GM23248 (cell line): ENCODE measurements at regions not wholly inside any gene's neighbourhood (a gene's known extent, or its start where the extent isn't known, plus 50 kb on each side); places are given as distances from the start of the nearest gene placed in this dataset.
A peak's percentile ranks its signal among the peaks of the same experiment; 100 is the strongest.
"Not testable (repeated sequence)": the region's sequence is repeated elsewhere in the genome, so short reads cannot be mapped to it uniquely, and the experiment has no call there.

Source experiments
- DNase-seq: peaks from one replicate; pipeline ENCODE4 v3.0.0-alpha.2; 2015
- H2AFZ ChIP-seq: fragments of 200-600 bp; sonication (generic); 2 replicates; pipeline ENCODE4 v1.6.1; 2016; ENCODE audit warnings: antibody characterized with exemption
- H3F3A ChIP-seq: fragments of 200-600 bp; sonication (generic); 2 replicates; pipeline ENCODE4 v1.6.1; 2016; ENCODE audit warnings: mild to moderate bottlenecking, antibody characterized with exemption, mixed run types; ENCODE audit not compliant: insufficient read depth
- H3K27ac ChIP-seq: fragments of 200-600 bp; sonication (generic); 2 replicates; pipeline ENCODE4 v1.5.1; 2016; ENCODE audit warnings: mild to moderate bottlenecking
- H3K27me3 ChIP-seq: fragments of 200-600 bp; sonication (generic); replicated peaks from 2 replicates; pipeline ENCODE4 v1.6.1; 2016; ENCODE audit warnings: mild to moderate bottlenecking; ENCODE audit not compliant: insufficient read depth
- H3K36me3 ChIP-seq: fragments of 200-600 bp; sonication (generic); 2 replicates; pipeline ENCODE4 v1.6.1; 2016; ENCODE audit warnings: low read depth, mild to moderate bottlenecking
- H3K4me1 ChIP-seq: fragments of 200-600 bp; sonication (generic); 2 replicates; pipeline ENCODE4 v1.6.1; 2016; ENCODE audit warnings: mild to moderate bottlenecking; ENCODE audit not compliant: insufficient read depth
- H3K4me2 ChIP-seq: fragments of 200-600 bp; sonication (generic); one replicate; pipeline ENCODE4 v1.6.1; 2016; ENCODE audit warnings: mild to moderate bottlenecking; ENCODE audit not compliant: unreplicated experiment
- H3K4me3 ChIP-seq: fragments of 200-600 bp; sonication (generic); 2 replicates; pipeline ENCODE4 v1.5.1; 2016; ENCODE audit warnings: mild to moderate bottlenecking
- H3K79me2 ChIP-seq: fragments of 200-600 bp; sonication (generic); 2 replicates; pipeline ENCODE4 v1.6.1; 2016; ENCODE audit warnings: mild to moderate bottlenecking; ENCODE audit not compliant: insufficient read depth
- H3K9ac ChIP-seq: fragments of 200-600 bp; sonication (generic); 2 replicates; pipeline ENCODE4 v1.6.1; 2016; ENCODE audit warnings: mild to moderate bottlenecking
- H3K9me2 ChIP-seq: fragments of 200-600 bp; sonication (generic); 2 replicates; pipeline ENCODE4 v1.6.1; 2016; ENCODE audit warnings: mixed run types, mild to moderate bottlenecking, moderate library complexity; ENCODE audit not compliant: insufficient read depth
- H3K9me3 ChIP-seq: fragments of 200-600 bp; sonication (generic); one replicate; pipeline ENCODE4 v1.6.1; 2017; ENCODE audit warnings: low read depth
- H4K20me1 ChIP-seq: fragments of 200-600 bp; sonication (generic); 2 replicates; pipeline ENCODE4 v1.6.0; 2016; ENCODE audit not compliant: insufficient read depth
- WGBS, 2 experiments: methylation state at CpG; one replicate each; pipeline ENCODE4 v1.1.6; 2015 to 2017; ENCODE audit warnings: low lambda C conversion rate in 2 of 2, low coverage in 1 of 2; ENCODE audit errors: missing lambda C conversion rate in 2 of 2; 5-methylcytosine and 5-hydroxymethylcytosine counted together
- in situ Hi-C: fragments of 300-500 bp; cut with MboI; formaldehyde crosslinking; loops from 2 replicates; pipeline ENCODE4 v1.15.0; 2020

DNA sequence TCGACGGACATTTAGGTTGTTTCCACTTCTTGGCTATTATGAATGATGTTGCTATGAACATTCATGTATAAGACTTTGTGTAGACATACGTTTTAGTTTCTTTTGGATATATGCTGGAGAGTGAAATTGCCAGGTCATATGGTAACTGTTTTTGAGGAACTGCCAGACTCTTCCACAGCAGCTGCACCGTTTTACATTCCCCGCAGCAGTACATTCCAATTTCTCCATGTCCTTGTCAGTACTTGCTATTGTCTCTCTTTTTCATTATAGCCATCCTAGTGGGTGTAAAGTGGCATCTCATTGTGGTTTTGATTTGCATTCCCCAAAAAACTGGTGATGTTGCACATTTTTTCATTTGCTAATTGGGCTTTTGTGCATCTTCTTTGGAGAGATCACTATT lies 73.1 kb upstream of the GARIN1A start:
- H3K9ac ChIP-seq, H3K27me3 ChIP-seq, in situ Hi-C loops, H2AFZ ChIP-seq, H3K9me2 ChIP-seq, H3K4me3 ChIP-seq, H3F3A ChIP-seq, H3K9me3 ChIP-seq, H4K20me1 ChIP-seq: not testable (repeated sequence)
- peaks cover 94% of the 10 kb centered on the region for H3K79me2 ChIP-seq
- peak overlapping the region; percentile 43 for H3K27ac ChIP-seq
- DNase-seq: peak; percentile 6
- peaks cover 13% of the 10 kb centered on the region; the same call in 1 of the 2 replicates for H3K4me1 ChIP-seq
- H3K4me2 ChIP-seq: peak overlapping the region; percentile 14
- H3K36me3 ChIP-seq: peaks cover 13% of the 10 kb centered on the region; the same call in 1 of the 2 replicates
- 42 to 45% methylated on average over 5 of the region's 5 CpGs for WGBS, 2 experiments

DNA sequence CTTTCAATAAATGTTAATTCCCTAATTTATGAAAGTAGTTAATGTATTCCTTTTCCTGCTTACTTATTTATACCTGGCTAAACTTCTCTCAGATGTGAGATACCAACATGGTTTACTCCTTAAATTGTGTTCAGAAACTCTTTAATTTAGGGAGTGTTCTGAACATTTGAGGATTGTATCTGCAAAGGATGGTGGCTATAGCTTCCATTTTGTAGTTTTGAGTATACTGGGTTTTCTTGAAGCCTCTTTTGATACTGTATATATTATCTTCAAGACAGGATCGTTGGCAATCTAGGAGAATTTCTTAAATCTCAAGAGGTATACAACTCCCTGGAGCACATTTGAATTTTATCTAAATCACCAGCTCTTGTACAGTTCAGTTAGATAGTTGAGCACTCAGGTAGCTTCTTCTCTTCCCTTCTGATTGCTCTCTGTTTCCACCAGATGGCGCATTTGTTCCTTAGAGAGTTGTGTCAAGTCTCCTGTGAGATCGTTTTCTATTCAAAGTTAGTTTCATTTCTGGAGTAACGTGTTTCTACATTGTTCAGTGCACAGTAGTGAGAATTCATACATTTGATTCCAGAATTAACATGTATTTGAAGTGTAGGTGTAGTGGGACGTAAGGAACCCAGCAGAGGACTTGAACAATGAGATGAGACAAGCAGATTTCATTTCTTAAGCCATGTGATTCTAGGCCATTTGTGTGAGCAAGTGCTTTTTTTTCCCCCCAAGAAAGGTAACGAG lies 63.2 kb upstream of the GARIN1A start:
- not testable (repeated sequence) for H2AFZ ChIP-seq, H3K27ac ChIP-seq, H3K9me3 ChIP-seq, H3K9me2 ChIP-seq, H3K4me1 ChIP-seq, H3K27me3 ChIP-seq, H4K20me1 ChIP-seq
- peaks cover 12% of the 10 kb centered on the region for H3F3A ChIP-seq
- peak overlapping the region; percentile 69 for H3K4me3 ChIP-seq
- peak; percentile 63 for DNase-seq
- H3K4me2 ChIP-seq: peak overlapping the region; percentile 90
- in situ Hi-C loops: loop anchor here (25.0 kb wide), 1 partner anchor 278 kb away; no protein-coding TSS in a partner anchor
- H3K9ac ChIP-seq: peak overlapping the region; percentile 66
- 3 to 4% methylated on average over 6 of the region's 6 CpGs for WGBS, 2 experiments
- peaks cover 10% of the 10 kb centered on the region; the same call in 1 of the 2 replicates for H3K36me3 ChIP-seq
- peaks cover 87% of the 10 kb centered on the region for H3K79me2 ChIP-seq

DNA sequence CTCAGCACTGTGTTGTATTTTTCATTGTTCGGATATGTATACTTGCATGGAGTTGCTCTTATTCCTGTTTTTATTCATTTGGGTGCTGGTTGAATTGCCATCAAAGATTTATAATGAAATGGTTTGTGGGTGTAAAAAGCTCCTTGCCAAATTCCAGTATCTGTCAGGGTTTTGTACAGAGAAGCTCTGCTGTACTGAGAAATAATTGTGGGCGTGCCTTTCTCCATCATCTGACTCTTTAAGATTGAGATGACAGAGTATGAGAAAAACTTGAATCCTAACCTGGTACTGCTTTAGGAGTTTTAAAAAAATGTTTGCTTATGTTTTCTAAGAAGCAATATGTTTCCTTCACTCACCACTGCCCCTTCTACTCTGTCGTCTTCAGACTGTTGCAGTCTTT lies 58.7 kb upstream of the GARIN1A start:
- H2AFZ ChIP-seq, H3K4me2 ChIP-seq, H3F3A ChIP-seq, H3K4me3 ChIP-seq, H3K4me1 ChIP-seq, H3K9ac ChIP-seq, H3K27ac ChIP-seq, H3K27me3 ChIP-seq, H3K9me2 ChIP-seq, H3K9me3 ChIP-seq, H4K20me1 ChIP-seq: not testable (repeated sequence)
- 74 to 83% methylated on average over 3 of the region's 3 CpGs for WGBS, 2 experiments
- in situ Hi-C loops: loop anchor here (25.0 kb wide), 1 partner anchor 274 kb away; no protein-coding TSS in a partner anchor
- peaks cover 78% of the 10 kb centered on the region for H3K79me2 ChIP-seq
- peak; percentile 4 for DNase-seq
- H3K36me3 ChIP-seq: peaks cover 30% of the 10 kb centered on the region; the same call in 1 of the 2 replicates

- H3K9me3 ChIP-seq, H3K27ac ChIP-seq, H4K20me1 ChIP-seq, H2AFZ ChIP-seq, H3K4me1 ChIP-seq, H3K9me2 ChIP-seq, H3K4me2 ChIP-seq, H3K4me3 ChIP-seq, H3F3A ChIP-seq, H3K27me3 ChIP-seq, DNase-seq, H3K9ac ChIP-seq: not testable (repeated sequence)
- WGBS, 2 experiments: 94 to 100% methylated on average over 2 of the region's 2 CpGs
- H3K36me3 ChIP-seq: peaks cover 28% of the 10 kb centered on the region; the same call in 1 of the 2 replicates
- in situ Hi-C loops: loop anchor here (25.0 kb wide), 1 partner anchor 272 kb away; no protein-coding TSS in a partner anchor
- peaks cover 70% of the 10 kb centered on the region for H3K79me2 ChIP-seq
Measured at GRCh38 chr7:128614812-128615211, 57.3 kb upstream of the GARIN1A start.

DNA sequence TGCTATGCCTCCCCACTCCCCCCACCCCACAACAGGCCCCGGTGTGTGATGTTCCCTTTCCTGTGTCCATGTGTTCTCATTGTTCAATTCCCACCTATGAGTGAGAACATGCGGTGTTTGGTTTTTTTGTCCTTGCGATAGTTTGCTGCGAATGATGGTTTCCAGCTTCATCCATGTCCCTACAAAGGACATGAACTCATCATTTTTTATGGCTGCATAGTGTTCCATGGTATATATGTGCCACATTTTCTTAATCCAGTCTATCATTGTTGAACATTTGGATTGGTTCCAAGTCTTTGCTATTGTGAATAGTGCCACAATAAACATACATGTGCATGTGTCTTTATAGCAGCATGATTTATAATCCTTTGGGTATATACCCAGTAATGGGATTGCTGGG lies 55.3 kb upstream of the GARIN1A start:
- peaks cover 50% of the 10 kb centered on the region for H3K79me2 ChIP-seq
- in situ Hi-C loops: loop anchor here (25.0 kb wide), 1 partner anchor 271 kb away; no protein-coding TSS in a partner anchor
- H3K36me3 ChIP-seq: peaks cover 25% of the 10 kb centered on the region; the same call in 1 of the 2 replicates

More for the DNA sequence above, 55.3 kb upstream of the GARIN1A start:
- not testable (repeated sequence) for H3K4me2 ChIP-seq, H3K27ac ChIP-seq, H4K20me1 ChIP-seq, H3K4me3 ChIP-seq, H3K9me3 ChIP-seq, H2AFZ ChIP-seq, H3K4me1 ChIP-seq, H3K9me2 ChIP-seq, DNase-seq, H3K9ac ChIP-seq, H3F3A ChIP-seq, H3K27me3 ChIP-seq
- WGBS, 2 experiments: 90 to 98% methylated on average over 4 of the region's 4 CpGs
